GM21515 (cell line): ENCODE measurements at regions not wholly inside any gene's neighbourhood (a gene's known extent, or its start where the extent isn't known, plus 50 kb on each side); places are given as distances from the start of the nearest gene placed in this dataset.

ENCODE experiments used
- ATAC-seq: cut with Tn5 transposase; IDR thresholded peaks from one replicate; pipeline ENCODE4 v1.9.1; 2021; ENCODE audit not compliant: unreplicated experiment

- no peak for ATAC-seq
These were observed 239.4 kb upstream of the LRIG1 start for GRCh38 chr3:66740260-66740659.

GRCh38 chr3:66744521-66744920 lies 243.7 kb upstream of the LRIG1 start:
- ATAC-seq, result no peak

- no peak for ATAC-seq
These were observed 244.2 kb upstream of the LRIG1 start for GRCh38 chr3:66744986-66745385.

- no peak for ATAC-seq
These were observed 246.4 kb upstream of the LRIG1 start for GRCh38 chr3:66747261-66747660.

- ATAC-seq, result no peak
These were observed 246.9 kb upstream of the LRIG1 start for GRCh38 chr3:66747696-66748095.

GRCh38 chr3:66748175-66748876 lies 247.5 kb upstream of the LRIG1 start:
- no peak for ATAC-seq

- no peak for ATAC-seq
These were observed 246.3 kb upstream of the KBTBD8 start for GRCh38 chr3:66751842-66752241.

GRCh38 chr3:66753670-66754069 lies 244.4 kb upstream of the KBTBD8 start:
- ATAC-seq, result no peak

- ATAC-seq, result no peak
These were observed 243.5 kb upstream of the KBTBD8 start for GRCh38 chr3:66754613-66755012.

- ATAC-seq, result no peak
These were observed 242.2 kb upstream of the KBTBD8 start for GRCh38 chr3:66755924-66756323.

GRCh38 chr3:66756468-66757036 lies 241.6 kb upstream of the KBTBD8 start:
- no peak for ATAC-seq

- ATAC-seq, result no peak
These were observed 236.9 kb upstream of the KBTBD8 start for GRCh38 chr3:66761093-66761780.

GRCh38 chr3:66762916-66763693 lies 235.0 kb upstream of the KBTBD8 start:
- ATAC-seq, result no peak

- no peak for ATAC-seq
These were observed 220.0 kb upstream of the KBTBD8 start for GRCh38 chr3:66778107-66778506.

- no peak for ATAC-seq
These were observed 219.3 kb upstream of the KBTBD8 start for GRCh38 chr3:66778777-66779176.

GRCh38 chr3:66785191-66785909 lies 212.8 kb upstream of the KBTBD8 start:
- ATAC-seq, result no peak

GRCh38 chr3:66789580-66790237 lies 208.4 kb upstream of the KBTBD8 start:
- ATAC-seq, result no peak

GRCh38 chr3:66792086-66792485 lies 206.0 kb upstream of the KBTBD8 start:
- ATAC-seq, result no peak

- no peak for ATAC-seq
These were observed 202.7 kb upstream of the KBTBD8 start for GRCh38 chr3:66795365-66795764.

GRCh38 chr3:66796343-66796742 lies 201.8 kb upstream of the KBTBD8 start:
- no peak for ATAC-seq
